22Rv1 (cell line): ENCODE measurements at regions not wholly inside any gene's neighbourhood (a gene's known extent, or its start where the extent isn't known, plus 50 kb on each side); places are given as distances from the start of the nearest gene placed in this dataset.

ENCODE experiments used
- ZFX ChIP-seq: fragments of 450-650 bp; IDR thresholded peaks from 2 replicates; pipeline ENCODE4 v1.6.1; 2017; ENCODE audit warnings: antibody characterized with exemption, borderline replicate concordance
- TF ChIP-seq, protein P1 (sequence below): fragments of 450-650 bp; IDR thresholded peaks from 2 replicates; pipeline ENCODE4 v1.5.1; 2017; ENCODE audit warnings: mild to moderate bottlenecking

GRCh38 chr16:77660311-77660710, 62.0 kb upstream of the NUDT7 start:
- TF ChIP-seq, protein P1, sequence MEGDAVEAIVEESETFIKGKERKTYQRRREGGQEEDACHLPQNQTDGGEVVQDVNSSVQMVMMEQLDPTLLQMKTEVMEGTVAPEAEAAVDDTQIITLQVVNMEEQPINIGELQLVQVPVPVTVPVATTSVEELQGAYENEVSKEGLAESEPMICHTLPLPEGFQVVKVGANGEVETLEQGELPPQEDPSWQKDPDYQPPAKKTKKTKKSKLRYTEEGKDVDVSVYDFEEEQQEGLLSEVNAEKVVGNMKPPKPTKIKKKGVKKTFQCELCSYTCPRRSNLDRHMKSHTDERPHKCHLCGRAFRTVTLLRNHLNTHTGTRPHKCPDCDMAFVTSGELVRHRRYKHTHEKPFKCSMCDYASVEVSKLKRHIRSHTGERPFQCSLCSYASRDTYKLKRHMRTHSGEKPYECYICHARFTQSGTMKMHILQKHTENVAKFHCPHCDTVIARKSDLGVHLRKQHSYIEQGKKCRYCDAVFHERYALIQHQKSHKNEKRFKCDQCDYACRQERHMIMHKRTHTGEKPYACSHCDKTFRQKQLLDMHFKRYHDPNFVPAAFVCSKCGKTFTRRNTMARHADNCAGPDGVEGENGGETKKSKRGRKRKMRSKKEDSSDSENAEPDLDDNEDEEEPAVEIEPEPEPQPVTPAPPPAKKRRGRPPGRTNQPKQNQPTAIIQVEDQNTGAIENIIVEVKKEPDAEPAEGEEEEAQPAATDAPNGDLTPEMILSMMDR = peak; percentile 71
- TF ChIP-seq ZFX = no peak
